NCI-H1694 (cell line): ENCODE measurements at regions not wholly inside any gene's neighbourhood (a gene's known extent, or its start where the extent isn't known, plus 50 kb on each side); places are given as distances from the start of the nearest gene placed in this dataset.
A peak's percentile ranks its signal among the peaks of the same experiment; 100 is the strongest.

ENCODE experiments used
- DNase-seq: peaks from one replicate; lab custom pipeline; 2025; lab: John Stamatoyannopoulos, UW

DNA sequence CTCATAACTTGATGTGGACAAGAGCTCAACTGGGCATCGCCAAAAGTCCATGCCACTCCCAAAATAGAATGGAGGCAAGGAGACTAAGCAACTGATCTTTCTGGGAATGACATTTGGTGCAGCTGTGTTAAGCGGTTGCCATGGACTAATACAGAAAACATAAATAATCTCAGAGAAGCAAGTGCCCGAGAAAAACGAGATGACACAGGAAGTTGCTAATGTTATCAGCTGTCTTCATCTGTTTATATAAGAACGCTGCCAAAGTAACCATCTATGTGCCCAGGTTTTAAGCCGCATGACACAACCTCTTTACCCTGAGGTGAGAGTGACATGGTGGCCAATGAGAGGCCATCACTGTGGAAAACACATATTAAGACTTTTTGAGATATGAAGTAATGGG, 54.9 kb upstream of the SACS start:
- no peak for DNase-seq

DNA sequence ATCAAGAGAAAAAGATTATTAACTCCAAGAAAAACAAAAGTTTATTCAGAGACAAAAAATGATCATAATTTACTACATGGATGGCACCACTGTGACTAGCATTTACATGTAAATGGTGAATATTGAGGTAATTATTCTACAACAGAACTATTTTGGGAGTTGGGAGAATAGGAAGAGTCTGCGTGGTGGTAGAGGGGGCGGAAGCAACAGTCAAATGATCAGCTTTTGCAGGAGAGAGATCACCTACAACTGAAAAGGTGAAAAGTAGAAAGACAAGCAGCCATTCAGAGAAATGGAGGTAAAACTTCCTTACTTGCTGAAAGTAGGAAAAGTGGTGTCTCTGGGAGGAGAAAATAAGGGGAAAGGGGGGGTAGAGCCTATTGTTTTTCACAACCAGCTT, 62.8 kb upstream of the SACS start:
- no peak for DNase-seq

DNA sequence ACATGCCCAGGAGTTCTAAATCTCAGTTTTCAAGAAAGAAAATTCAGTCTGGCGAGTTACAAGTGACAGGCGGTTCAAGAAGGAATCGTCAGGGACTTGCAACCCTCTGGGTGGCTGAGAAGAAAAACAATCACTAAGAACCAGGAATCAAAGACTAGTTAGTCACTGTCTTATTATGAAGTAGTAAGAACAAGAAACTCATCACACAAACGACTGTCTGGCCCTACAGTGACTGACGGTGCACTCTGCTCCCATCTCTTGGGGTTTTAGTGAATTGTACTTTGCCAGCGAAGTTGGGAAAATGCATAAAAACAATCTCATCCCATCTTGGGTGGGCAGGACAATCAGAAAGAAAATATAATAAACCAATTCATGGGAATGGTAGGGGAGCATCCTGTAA, 63.7 kb upstream of the SACS start:
- no peak for DNase-seq

DNA sequence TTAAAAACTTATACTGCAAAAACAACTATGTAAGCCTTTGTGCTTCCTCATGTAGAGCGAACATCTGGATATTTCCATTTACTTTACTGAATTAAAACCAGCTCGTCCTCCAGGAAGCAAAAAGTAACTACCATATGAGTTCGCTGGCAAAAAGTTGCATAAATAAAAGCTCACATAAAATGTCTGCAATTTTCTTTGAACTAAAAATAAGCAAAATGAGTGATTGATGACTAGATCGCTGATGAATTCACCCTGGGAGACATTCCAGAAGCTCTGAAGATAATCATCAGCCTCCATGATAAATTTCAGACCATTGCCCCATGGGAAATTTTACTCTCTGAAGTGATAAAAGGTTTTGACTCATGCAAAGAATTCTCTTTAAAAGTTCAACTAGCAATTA, 67.3 kb upstream of the SACS start:
- no peak for DNase-seq

GRCh38 chr13:23504180-23504579, 66.0 kb upstream of the TNFRSF19 start:
- DNase-seq = no peak

DNA sequence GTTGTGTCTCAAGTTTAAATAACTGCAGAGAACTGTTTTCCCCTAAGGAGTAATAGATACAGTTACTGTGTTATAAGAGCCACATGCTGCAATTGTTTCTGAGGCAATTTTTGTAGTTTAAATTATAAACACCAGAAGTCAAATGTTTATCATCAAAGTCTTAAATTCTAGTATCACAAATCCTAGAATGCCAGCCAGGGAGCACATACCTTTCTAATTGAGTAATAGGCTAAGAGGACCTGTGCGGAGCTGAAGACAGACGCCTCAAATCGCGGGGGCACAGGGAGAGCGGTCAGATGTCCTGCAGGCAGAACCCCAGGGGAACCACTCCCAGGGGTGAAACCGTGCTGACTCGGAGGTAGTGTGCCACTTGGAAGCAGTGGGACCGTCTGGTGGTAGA, 65.2 kb upstream of the TNFRSF19 start:
- DNase-seq = no peak

DNA sequence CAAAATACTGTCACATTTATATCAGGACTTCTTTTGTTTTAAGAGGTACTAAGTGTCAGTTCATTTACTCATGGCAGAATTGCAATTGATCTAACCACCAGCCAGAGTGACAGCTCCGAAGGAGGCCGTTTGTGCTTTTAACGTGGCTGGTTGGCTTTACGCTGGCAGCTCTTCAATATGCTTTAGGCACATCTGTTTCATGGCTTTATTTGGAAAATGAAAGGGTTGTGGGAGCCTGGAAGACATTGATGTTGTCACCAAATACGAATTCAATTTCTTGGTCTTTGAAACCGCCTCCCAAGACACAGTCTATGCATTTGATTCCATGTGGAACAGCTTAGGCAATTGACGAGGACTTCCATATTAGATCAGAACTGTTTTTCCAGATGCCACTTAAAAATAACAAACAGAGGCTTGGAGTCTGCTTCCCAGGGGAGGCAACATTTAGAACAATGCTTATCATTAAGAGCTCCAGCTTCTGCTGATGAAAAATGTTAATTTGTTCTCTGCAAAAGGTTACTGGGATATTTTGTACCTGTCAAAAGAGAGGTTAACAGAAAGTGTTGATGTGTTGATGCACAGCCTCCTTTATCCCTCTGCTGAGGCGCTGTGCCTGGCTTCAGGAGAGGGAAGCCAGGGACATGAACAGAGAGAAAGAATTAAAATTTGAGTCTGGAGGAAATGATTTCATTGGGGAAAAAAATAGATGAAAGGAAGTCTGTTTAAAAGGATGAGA, 64.0 kb upstream of the TNFRSF19 start:
- peak; percentile 45 for DNase-seq

- no peak for DNase-seq
Measured at GRCh38 chr13:23506807-23507291, 63.4 kb upstream of the TNFRSF19 start.

DNA sequence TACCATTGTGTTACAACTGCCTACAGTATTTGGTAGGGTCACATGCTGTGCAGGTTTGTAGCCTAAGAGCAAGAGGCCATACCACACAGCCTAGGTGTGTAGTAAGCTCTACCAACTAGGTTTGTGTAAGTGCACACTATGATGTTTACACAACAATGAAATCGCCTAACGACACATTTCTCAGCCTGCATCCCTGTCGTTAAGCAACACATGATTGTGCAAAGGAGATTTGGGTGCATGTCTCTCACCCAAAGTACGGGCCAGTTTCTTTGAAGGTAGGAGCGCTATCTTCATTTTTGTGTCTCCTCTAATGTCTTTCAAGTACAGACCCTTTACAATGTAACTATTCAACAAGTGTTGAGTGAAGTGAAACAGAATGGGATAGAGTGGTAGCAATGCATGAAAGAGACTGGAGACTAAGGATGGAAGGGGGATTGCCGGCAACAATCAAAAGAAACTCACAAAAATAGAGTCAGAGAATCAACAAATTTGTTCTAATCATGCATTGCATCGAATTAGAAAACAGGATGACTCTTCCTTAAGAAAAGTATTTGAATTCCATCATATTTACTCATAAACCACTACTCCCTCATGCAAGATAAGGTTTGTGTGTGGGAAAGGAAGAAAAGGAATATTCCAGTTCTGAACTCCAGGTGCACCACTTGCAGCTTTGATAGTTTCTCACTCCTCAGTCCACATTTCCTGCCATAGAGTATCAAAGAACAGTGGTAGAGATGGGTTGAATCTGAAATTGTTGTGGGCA, 60.2 kb upstream of the TNFRSF19 start:
- no peak for DNase-seq

- DNase-seq = no peak
Measured at GRCh38 chr13:23510544-23510916, 59.7 kb upstream of the TNFRSF19 start.

DNA sequence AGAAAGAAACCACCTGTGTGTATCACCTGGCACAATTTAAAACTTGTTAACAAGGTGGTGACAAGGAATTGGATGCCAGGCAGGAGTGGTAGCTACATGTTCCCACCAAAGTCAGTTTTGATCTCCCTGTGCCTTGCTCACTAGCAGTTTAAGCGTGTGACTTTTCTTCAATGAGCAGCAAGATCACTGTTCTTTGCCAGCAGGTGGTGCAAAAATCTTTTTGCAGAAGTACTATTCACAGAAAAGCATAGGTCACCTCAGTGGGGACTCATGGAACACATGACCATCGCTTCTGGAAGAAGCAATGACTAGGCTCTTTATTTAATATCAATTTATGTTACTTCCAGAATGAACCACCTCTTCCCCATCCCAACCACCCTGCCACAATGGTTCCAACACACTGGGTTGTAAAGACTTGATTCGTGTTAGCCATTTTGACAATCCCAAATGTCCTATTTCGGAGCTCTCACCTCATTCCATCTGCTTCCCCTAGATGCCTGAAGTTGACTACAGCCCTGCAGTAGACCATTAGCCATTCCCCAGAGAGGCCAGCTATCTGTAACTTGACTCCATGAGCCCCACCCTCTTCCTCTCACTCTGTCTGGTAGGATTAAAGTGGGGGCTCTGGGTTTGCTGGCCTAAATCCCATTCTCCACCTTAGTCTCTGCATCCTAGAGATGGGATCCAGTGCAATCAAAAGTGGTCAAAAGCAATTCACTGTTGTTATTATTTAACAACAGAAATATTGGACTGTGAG, 59.1 kb upstream of the TNFRSF19 start:
- no peak for DNase-seq

- DNase-seq = no peak
Measured at GRCh38 chr13:23512762-23513395, 57.3 kb upstream of the TNFRSF19 start.

DNA sequence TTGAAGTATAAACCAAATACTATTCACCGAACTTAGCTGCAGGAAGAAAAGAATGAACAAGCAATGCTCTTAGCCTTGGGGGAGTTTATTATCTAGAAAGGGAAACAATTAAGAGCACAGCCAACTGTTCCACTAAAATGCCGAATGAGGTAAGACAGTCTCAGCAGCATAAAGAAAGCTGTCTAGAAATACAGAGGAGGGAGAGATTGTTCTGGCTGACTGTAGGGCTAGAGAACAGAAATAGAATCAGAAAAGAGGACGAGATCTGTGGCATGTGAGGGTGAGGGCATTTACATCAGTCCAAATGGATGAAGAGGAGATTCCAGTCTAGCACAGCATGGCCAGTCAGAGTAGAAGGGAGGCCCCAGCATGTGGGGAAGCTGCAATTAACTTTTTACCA, 56.8 kb upstream of the TNFRSF19 start:
- DNase-seq = no peak

GRCh38 chr13:23514076-23514475, 56.1 kb upstream of the TNFRSF19 start:
- no peak for DNase-seq

DNA sequence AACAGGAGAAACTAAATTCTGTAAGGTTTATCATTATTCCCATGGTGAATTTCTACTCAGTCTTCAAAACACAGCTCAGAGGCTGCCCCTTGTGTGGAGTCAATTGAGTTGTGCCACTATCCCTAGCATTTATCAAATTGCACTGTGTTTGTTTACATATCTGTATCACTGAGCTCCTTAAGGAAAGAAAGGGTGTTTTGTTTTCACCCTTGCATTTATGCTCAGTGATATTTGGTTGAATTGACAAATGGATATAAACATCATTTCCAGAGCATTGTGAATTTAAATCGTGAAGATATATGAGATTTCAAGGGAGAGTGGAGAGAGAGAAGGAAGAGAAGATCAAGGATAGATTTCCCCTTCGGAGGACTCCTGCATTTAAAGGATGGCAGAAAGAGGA, 55.1 kb upstream of the TNFRSF19 start:
- DNase-seq = no peak

GRCh38 chr13:23516190-23516589, 54.0 kb upstream of the TNFRSF19 start:
- DNase-seq = no peak

DNA sequence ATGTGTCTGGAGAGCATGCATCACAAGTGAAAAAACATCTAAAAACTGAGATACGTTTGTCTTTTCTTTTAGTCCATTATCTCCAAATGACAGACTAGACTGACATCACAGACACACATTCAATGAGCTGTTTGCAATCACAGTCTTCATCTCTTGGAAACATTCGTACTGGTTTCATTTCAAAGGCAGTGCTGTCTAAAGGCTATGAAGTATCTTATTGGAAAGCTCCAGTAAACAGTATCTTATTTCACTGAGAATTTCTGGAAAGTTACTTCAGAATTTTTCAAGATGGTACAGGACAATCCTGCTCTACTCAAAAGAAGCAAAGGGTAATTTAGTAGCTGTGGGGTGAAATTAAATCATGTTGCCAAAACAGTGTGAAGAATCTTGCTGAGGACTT, 53.5 kb upstream of the TNFRSF19 start:
- DNase-seq = no peak

GRCh38 chr13:23518231-23518630, 52.0 kb upstream of the TNFRSF19 start:
- no peak for DNase-seq
